Hematopoietic multipotent progenitor cell (in vitro differentiated cells): ENCODE measurements at regions not wholly inside any gene's neighbourhood (a gene's known extent, or its start where the extent isn't known, plus 50 kb on each side); places are given as distances from the start of the nearest gene placed in this dataset.
A peak's percentile ranks its signal among the peaks of the same experiment; 100 is the strongest.
"Not testable (repeated sequence)": the region's sequence is repeated elsewhere in the genome, so short reads cannot be mapped to it uniquely, and the experiment has no call there.

Source experiments
- DNase-seq, 3 donors: peaks; one replicate each; pipeline ENCODE4 v3.0.0-alpha.2; 2011 to 2015; ENCODE audit warnings: low read depth in 2 of 3, low spot score in 2 of 3

DNA sequence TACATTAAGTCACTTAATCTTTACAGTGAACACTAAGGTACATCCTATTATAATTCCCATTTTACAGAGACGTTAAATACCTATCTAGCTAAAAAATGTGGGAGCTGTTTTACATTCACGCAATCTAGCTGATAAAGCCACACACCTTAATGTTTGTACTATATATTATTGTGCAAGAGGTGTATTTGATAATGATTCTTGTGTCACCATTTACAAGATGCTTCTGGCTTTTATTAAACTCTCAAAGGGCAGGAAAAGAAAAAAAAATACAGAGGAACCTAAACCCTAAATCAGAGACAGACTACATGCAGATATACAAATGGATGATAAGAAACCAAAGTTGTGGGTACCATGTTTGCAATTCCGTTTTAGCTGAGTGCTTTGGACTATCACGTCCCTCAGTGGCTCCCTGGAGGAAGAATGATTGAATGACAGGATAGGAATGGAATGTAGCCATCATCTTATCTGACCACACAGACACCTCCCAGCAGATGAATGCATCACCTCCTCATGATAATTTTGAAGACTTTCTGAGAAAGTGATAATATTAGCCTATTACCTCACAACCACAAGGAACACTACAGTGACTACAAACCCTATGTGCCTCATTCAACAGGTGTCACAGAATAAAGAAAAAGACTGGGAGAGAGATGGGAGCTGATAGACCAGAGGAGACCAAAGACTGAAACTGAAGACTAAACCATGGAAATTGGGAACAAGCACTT lies 230.5 kb upstream of the SERP2 start:
- DNase-seq: no peak

DNA sequence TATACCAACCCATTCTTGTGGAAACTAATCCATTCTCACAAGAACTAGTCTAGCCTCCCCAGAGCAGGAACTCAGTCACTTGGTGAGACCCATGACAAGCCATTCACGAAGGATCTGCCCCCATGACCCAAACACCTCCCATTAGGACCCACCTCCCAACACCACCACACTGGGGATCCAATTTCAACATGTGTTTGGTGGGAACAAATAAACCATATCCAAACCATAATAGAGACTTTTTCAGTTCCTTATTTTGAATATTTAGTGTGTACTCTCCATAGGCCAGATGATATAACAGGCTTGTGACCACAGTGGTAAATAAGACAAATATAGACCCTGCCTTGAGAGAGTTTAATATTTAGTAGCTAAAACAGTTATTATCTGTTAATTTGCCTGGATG lies 227.5 kb upstream of the SERP2 start:
- DNase-seq: no peak

- no peak for DNase-seq
Observed at GRCh38 chr13:44147233-44147632, 226.4 kb upstream of the SERP2 start.

- DNase-seq: no peak
Observed at GRCh38 chr13:44147648-44148047, 226.0 kb upstream of the SERP2 start.

GRCh38 chr13:44148159-44148914 lies 225.3 kb upstream of the SERP2 start:
- DNase-seq: no peak

DNA sequence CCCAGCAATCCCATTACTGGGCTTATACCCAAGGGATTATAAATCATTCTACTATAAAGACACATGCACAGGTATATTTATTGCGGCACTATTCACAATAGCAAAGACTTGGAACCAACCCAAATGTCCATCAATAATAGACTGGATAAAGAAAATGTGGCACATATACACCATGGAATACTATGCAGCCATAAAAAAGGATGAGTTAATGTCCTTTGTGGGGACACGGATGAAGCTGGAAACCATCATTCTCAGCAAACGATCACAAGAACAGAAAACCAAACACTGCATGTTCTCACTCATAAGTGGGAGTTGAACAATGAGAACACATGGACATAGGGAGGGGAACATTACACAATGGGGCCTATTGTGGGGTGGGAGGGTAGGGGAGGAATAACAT lies 224.4 kb upstream of the SERP2 start:
- not testable (repeated sequence) for DNase-seq

- DNase-seq: no peak
Observed at GRCh38 chr13:44149821-44150220, 223.8 kb upstream of the SERP2 start.

DNA sequence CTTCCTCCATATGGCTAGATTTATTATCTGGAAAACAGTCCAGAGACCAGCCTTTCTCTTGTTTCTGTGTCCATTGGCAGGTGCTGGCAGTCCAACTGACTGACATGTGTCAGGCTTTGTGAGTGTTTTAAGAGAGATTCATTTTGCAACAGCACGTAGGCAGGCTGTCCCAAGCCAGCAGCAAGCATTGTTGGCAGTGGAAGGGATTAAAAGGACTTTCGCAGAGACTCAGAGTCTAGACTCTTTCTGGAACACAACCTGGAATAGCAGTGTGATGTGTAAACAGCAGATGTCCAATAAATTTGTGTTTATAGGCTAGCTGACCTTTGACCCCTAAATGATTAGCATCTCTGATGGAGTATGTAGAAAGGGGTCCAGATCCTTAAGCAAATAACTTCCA lies 222.2 kb upstream of the SERP2 start:
- DNase-seq: no peak

DNA sequence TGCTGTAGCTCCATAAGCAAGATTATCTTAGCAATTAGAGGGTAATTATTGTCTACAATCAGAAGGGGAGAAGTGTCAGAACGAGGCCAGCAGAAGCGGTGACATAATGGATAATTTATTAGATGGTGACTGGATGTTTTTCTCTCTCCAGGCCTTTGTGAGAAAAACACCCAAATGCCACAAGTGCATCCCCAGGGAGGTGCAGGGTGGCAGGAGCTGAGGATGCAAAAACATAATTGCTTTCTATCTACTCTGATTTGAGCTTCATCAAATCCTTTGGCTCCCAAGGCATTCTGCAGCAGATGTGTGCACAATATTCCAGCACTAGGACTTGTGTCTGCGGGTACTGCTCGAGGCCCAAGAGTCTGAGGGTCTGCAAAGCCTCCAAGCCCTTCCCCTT lies 220.1 kb upstream of the SERP2 start:
- no peak for DNase-seq

- DNase-seq: peak in 1 of 3 donors; percentile 35
Observed at GRCh38 chr13:44155422-44156293, 218.0 kb upstream of the SERP2 start.

DNA sequence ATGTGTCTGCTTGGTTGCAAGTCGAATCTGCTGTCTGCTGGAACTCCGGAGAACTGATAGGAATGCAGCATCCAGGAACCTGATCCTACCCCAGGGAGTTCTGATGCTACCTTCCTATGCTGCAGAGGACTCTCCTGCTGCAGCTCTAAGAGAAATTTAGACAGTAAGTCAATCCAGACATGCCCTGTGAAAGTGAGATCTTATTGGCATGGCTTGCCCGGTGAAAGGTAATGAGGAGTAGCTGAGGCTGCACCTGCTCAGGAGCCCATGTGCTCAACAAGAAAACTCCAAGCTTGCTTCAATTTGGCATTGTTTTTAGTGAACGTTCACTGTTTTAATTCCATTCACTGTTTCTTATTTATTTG lies 217.3 kb upstream of the SERP2 start:
- DNase-seq: no peak

GRCh38 chr13:44157606-44158005 lies 216.0 kb upstream of the SERP2 start:
- DNase-seq: no peak

GRCh38 chr13:44158098-44158521 lies 215.5 kb upstream of the SERP2 start:
- no peak for DNase-seq

- no peak for DNase-seq
Observed at GRCh38 chr13:44158881-44159632, 214.6 kb upstream of the SERP2 start.

DNA sequence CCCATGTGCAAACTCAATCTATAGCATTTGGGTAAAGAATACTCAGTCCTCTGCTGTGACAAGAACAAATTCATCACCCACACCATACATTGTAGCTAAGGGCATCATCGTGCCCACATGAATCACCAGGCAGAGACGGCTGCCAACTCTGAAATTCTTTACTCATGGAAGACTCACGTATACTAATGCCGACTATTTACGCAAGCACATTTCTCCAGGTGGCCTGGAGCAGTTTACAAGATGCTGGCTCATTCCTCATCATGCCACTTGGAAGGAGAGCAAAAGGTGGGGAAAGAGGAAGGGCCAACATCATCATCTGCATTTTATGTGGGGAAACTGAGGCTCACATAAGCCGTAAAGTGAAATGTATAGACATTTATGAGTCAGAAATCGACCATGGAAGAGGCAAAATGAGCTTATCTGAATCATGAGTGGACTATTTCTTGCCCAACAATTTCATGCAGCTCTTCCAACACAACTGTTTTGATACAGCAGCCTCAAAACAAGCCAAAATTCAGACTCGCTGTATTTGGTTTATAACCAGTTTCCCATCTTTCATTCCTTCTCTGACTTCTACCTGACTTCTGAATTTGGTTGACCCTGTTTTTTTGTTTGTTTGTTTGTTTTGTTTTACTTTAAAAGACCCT lies 213.9 kb upstream of the SERP2 start:
- DNase-seq: no peak

- no peak for DNase-seq
Observed at GRCh38 chr13:44160591-44161191, 212.9 kb upstream of the SERP2 start.

- DNase-seq: no peak
Observed at GRCh38 chr13:44163108-44163507, 210.5 kb upstream of the SERP2 start.

DNA sequence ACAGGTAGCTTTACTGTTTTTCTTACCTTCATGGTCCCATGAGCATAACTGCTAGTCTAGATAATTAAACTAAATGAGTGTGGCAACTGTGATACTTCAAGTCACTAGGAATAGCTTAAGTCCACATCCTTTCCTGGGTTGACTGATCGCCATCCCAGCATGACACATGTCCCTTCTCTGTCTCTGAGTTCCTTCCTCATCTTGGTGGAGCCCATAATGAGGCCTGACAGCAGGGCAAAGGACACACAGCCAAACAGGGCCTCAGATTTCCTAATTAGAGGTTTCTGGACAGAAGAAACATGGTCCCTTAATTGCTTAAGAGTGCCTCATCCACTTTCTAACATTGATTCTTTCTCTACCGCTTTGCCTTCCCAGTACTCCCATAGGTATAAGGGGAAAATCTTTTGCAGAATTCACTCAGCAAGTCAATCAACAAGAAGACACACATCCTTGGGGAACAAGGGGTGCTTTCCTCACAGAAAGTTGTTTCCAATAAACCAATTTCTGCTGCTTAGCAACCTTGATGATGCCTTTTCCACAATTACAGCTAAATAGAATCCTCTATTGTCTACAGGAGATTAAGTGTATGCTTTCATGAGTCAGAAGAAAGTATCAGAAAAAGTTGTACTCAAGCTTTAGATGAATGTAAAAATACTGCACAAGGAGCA lies 208.3 kb upstream of the SERP2 start:
- no peak for DNase-seq

- DNase-seq: no peak
Observed at GRCh38 chr13:44165889-44166496, 207.6 kb upstream of the SERP2 start.
